Rectal smooth muscle tissue (tissue), 1 donor: ENCODE measurements at regions not wholly inside any gene's neighbourhood (a gene's known extent, or its start where the extent isn't known, plus 50 kb on each side); places are given as distances from the start of the nearest gene placed in this dataset.
"Not testable (repeated sequence)": the region's sequence is repeated elsewhere in the genome, so short reads cannot be mapped to it uniquely, and the experiment has no call there.

Source experiments
- H3K27ac ChIP-seq: one replicate; pipeline ENCODE4 v1.7.0; 2013; ENCODE audit warnings: low read depth, low read length, inconsistent platforms
- H3K27me3 ChIP-seq: one replicate; pipeline ENCODE4 v1.7.0; 2013; ENCODE audit warnings: low read length; ENCODE audit not compliant: control insufficient read depth, insufficient read depth
- H3K36me3 ChIP-seq: one replicate; pipeline ENCODE4 v1.7.0; 2013; ENCODE audit warnings: low read length; ENCODE audit not compliant: control insufficient read depth, insufficient read depth
- H3K4me1 ChIP-seq: one replicate; pipeline ENCODE4 v1.7.0; 2013; ENCODE audit warnings: low read length; ENCODE audit not compliant: control insufficient read depth, insufficient read depth
- H3K4me3 ChIP-seq: one replicate; pipeline ENCODE4 v1.7.0; 2013; ENCODE audit warnings: low read length
- H3K9ac ChIP-seq: one replicate; pipeline ENCODE4 v1.7.0; 2013; ENCODE audit warnings: low read length

GRCh38 chr5:85431726-85432125 lies 1047.0 kb upstream of the EDIL3 start:
- H3K27ac ChIP-seq, H3K9ac ChIP-seq, H3K4me1 ChIP-seq, H3K36me3 ChIP-seq, H3K4me3 ChIP-seq, H3K27me3 ChIP-seq: not testable (repeated sequence)

- Histone ChIP-seq H3K36me3 (no peaks in the 10 kb centered on the region), H3K27me3 (no peaks in the 10 kb centered on the region), H3K4me3 (no peak overlapping the region), H3K9ac (no peak overlapping the region), H3K27ac (no peak overlapping the region), H3K4me1 (no peaks in the 10 kb centered on the region)
These were observed 1056.5 kb upstream of the EDIL3 start for GRCh38 chr5:85441156-85441555.

DNA sequence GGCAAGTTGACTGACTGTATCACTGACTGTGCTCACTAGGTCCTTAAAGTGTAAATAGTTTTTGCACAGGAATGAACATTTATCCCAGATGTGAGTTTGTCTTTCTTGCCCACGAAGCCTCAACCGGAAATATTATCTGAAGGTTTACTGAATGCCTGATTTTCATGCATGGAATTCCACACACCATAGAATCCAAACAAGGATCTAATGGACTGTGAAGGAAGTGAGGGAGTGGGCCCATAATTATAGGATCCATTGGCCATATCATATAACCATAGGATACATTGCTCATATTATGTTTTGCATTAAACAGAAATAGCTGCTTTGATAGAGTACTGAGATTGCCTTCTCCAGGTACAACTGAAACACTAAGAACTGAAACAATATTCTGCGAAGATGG lies 1057.2 kb upstream of the EDIL3 start:
- H3K36me3 ChIP-seq, result no peaks in the 10 kb centered on the region
- H3K27me3 ChIP-seq, result no peaks in the 10 kb centered on the region
- no peak overlapping the region for H3K9ac ChIP-seq
- no peak overlapping the region for H3K4me3 ChIP-seq
- no peaks in the 10 kb centered on the region for H3K4me1 ChIP-seq
- no peak overlapping the region for H3K27ac ChIP-seq

DNA sequence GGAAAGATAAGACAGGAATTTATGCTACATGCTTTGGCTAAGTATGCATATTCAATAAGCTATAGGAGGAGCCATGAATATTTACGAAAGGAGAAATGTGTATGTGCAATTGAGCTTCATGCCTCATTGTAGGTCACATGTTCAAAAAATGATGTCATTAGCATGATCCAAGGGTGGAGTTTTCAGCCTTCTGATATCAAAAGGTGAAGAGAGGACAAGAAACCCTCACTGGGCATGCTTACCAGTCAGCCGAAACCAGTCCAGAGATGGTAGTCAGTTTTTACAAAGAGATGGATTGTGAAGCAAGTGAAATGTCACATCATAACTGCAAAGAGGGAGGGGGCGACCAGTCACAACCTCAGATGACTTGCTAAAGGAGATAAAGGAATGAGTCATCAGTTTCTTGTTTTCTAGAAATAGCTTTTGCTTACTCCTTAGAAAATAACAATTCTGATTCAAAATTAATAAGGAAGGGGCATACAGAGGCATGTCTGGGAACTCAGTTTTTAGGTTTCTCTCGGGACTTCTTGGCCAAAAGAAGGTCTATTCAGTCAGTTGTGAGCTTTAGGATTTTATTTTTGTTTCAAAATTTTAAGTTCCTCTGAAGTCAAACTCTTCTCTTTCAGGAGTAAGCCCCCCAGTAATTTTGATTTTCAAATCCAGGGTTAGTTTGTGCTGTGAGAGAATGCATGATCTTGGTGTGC lies 1067.8 kb upstream of the EDIL3 start:
- no peak overlapping the region for H3K9ac ChIP-seq
- no peaks in the 10 kb centered on the region for H3K36me3 ChIP-seq
- H3K27me3 ChIP-seq, result no peaks in the 10 kb centered on the region
- no peak overlapping the region for H3K27ac ChIP-seq
- no peak overlapping the region for H3K4me3 ChIP-seq
- H3K4me1 ChIP-seq, result no peaks in the 10 kb centered on the region

DNA sequence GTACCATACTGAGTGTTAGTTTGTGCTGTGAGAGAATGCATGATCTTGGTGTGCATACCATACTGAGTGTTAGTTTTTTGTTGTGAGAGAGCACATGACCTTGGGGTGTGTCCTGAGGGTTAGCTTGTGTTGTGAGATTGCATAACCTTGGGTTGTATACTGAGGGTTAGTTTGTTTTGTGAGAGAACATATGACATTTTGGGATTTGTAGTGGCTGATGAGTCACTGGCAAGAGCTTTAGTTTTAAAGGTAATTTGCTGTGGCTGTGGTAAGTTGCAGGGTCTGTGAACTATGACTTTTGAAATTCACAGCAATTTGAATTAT lies 1068.3 kb upstream of the EDIL3 start:
- no peak overlapping the region for H3K27ac ChIP-seq
- H3K4me1 ChIP-seq, result no peaks in the 10 kb centered on the region
- H3K9ac ChIP-seq, result no peak overlapping the region
- no peaks in the 10 kb centered on the region for H3K36me3 ChIP-seq
- no peak overlapping the region for H3K4me3 ChIP-seq
- H3K27me3 ChIP-seq, result no peaks in the 10 kb centered on the region

- Histone ChIP-seq H3K27ac (no peak overlapping the region), H3K27me3 (no peaks in the 10 kb centered on the region), H3K36me3 (no peaks in the 10 kb centered on the region), H3K4me1 (no peaks in the 10 kb centered on the region), H3K9ac (no peak overlapping the region), H3K4me3 (no peak overlapping the region)
These were observed 1073.6 kb upstream of the EDIL3 start for GRCh38 chr5:85458319-85458718.

- H3K36me3 ChIP-seq, result no peaks in the 10 kb centered on the region
- H3K4me1 ChIP-seq, result no peaks in the 10 kb centered on the region
- H3K27ac ChIP-seq, result no peak overlapping the region
- no peaks in the 10 kb centered on the region for H3K27me3 ChIP-seq
- no peak overlapping the region for H3K4me3 ChIP-seq
- no peak overlapping the region for H3K9ac ChIP-seq
These were observed 1078.3 kb upstream of the EDIL3 start for GRCh38 chr5:85462957-85463356.

DNA sequence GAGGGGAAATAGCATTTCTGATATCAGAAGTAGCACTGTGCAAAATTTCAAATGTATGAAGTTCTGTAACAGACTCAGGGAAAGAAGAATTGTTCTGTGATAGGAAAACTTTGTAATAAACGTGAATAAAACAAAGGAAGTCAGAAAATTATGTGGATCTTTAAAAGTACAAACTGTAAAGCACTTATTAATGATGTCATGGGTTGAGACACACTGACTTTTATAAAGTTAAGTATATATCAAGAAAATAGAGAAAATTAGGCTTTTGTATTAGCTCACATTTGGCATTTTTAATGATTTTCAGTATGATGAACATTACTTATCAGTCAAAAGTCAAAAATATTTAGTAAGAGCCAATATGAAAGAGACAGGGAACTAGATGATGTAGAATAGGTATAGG lies 1081.7 kb upstream of the EDIL3 start:
- H3K27me3 ChIP-seq, result no peaks in the 10 kb centered on the region
- H3K4me1 ChIP-seq, result no peaks in the 10 kb centered on the region
- H3K36me3 ChIP-seq, result no peaks in the 10 kb centered on the region
- H3K27ac ChIP-seq, result no peak overlapping the region
- no peak overlapping the region for H3K4me3 ChIP-seq
- H3K9ac ChIP-seq, result no peak overlapping the region

- Histone ChIP-seq H3K4me1 (no peaks in the 10 kb centered on the region), H3K27me3 (no peaks in the 10 kb centered on the region), H3K36me3 (no peaks in the 10 kb centered on the region), H3K27ac (no peak overlapping the region), H3K4me3 (no peak overlapping the region), H3K9ac (no peak overlapping the region)
These were observed 1088.1 kb upstream of the EDIL3 start for GRCh38 chr5:85472749-85473148.

DNA sequence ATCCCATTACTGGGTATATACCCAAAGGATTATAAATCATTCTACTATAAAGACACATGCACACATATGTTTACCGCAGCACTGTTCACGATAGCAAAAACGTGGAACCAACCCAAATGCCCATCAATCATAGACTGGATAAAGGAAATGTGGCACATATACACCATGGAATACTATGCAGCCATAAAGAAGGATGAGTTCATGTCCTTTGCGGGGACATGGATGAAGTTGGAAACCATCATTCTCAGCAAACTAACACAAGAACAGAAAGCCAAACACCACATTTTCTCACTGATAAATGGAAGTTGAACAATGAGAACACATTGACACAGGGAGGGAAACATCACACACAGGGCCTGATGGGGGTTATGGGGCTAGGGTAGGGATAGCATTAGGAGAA lies 1090.5 kb upstream of the EDIL3 start:
- not testable (repeated sequence) for H3K4me1 ChIP-seq, H3K27me3 ChIP-seq, H3K9ac ChIP-seq, H3K36me3 ChIP-seq, H3K27ac ChIP-seq, H3K4me3 ChIP-seq

DNA sequence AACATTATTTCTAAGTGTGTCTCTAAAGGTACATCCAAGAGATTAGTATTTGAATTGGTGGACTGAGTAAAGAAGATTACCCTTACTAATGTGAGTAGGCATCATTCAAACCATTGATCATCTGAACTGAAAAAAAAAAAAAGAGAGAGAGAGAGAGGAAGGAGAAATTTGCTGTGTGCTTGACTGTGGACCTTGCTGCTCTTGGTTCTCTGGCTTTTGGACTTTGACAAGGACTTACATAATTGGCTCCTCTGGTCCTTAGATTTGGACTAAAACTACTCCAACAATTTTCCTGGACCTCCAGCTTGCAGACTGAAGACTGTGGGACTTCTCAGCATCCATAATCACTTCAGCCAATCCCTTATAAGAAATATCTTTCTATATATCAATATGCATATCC lies 1091.9 kb upstream of the EDIL3 start:
- no peak overlapping the region for H3K4me3 ChIP-seq
- H3K9ac ChIP-seq, result no peak overlapping the region
- no peaks in the 10 kb centered on the region for H3K27me3 ChIP-seq
- H3K27ac ChIP-seq, result no peak overlapping the region
- H3K4me1 ChIP-seq, result no peaks in the 10 kb centered on the region
- no peaks in the 10 kb centered on the region for H3K36me3 ChIP-seq

DNA sequence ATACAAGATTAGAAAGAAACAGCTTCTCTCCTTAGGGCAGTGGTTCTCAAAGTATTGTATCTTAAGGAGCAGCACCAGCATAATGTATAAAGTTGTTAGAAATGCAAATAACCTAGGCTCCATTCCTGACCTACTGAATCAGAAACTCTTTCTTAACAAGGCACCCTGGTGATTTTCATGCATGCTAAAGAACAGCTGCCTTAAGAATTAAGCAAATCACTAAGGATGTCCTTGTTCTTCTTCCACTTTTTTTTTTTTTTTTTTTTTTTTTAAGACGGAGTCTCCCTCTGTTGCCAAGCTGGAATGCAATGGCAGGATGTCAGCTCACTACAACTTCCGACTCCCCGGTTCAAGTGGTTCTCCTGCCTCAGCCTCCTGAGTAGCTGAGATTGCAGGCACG lies 1095.2 kb upstream of the EDIL3 start:
- Histone ChIP-seq H3K36me3 (no peaks in the 10 kb centered on the region), H3K27ac (no peak overlapping the region), H3K9ac (no peak overlapping the region), H3K4me1 (no peaks in the 10 kb centered on the region), H3K27me3 (no peaks in the 10 kb centered on the region), H3K4me3 (no peak overlapping the region)

DNA sequence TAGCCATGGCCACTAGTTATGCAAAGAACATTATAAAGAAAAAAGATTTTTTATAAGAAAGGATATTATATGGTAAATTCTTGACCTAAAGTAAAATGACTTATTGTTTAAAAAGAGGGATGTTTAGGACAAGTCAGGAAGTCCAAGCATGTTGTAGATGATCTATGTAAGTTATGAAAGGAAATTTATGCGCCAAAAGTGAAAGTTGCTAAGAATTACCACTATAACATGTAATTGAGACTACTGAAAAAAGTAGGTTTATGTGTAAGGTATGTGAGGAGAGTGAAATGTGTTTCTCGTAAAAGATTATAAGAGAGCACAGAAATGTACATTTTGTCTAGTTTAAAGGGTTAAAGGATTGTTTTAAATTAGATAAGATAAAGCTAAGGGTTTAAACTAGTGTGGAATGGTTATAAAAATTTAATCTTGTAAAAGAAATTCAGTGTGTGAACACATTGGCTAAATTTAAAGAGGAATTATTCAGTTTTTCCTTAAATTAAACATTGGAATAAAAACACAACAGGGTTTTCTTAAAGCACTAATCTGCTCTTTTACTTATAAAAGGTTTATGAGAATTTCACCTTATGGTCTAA lies 1100.4 kb upstream of the EDIL3 start:
- H3K27ac ChIP-seq, result no peak overlapping the region
- no peaks in the 10 kb centered on the region for H3K4me1 ChIP-seq
- H3K27me3 ChIP-seq, result no peaks in the 10 kb centered on the region

More for the DNA sequence above, 1100.4 kb upstream of the EDIL3 start:
- Histone ChIP-seq H3K9ac (no peak overlapping the region), H3K4me3 (no peak overlapping the region), H3K36me3 (no peaks in the 10 kb centered on the region)
